ENCODE measurements at regions not wholly inside any gene's neighbourhood (a gene's known extent, or its start where the extent isn't known, plus 50 kb on each side); places are given as distances from the start of the nearest gene placed in this dataset.

GRCh38 chr16:51034481-51035109 lies 116.5 kb downstream of the SALL1 start:
- no peak for DNase-seq

- DNase-seq = no peak
Observed at GRCh38 chr16:51031598-51031997, 119.5 kb downstream of the SALL1 start.

GRCh38 chr16:51030516-51030915 lies 120.6 kb downstream of the SALL1 start:
- DNase-seq = no peak

- no peak for DNase-seq
Observed at GRCh38 chr16:51025588-51026290, 125.3 kb downstream of the SALL1 start.

GRCh38 chr16:51024703-51025102 lies 126.4 kb downstream of the SALL1 start:
- DNase-seq = no peak

GRCh38 chr16:51022955-51023354 lies 128.1 kb downstream of the SALL1 start:
- no peak for DNase-seq

- no peak for DNase-seq
Observed at GRCh38 chr16:51019617-51020016, 131.5 kb downstream of the SALL1 start.

GRCh38 chr16:51017969-51018368 lies 133.1 kb downstream of the SALL1 start:
- DNase-seq = no peak

- no peak for DNase-seq
Observed at GRCh38 chr16:51012396-51012795, 138.7 kb downstream of the SALL1 start.

GRCh38 chr16:51010817-51011216 lies 140.3 kb downstream of the SALL1 start:
- no peak for DNase-seq

GRCh38 chr16:51009813-51010212 lies 141.3 kb downstream of the SALL1 start:
- DNase-seq = no peak

- no peak for DNase-seq
Observed at GRCh38 chr16:51009359-51009758, 141.7 kb downstream of the SALL1 start.

GRCh38 chr16:51008607-51009006 lies 142.5 kb downstream of the SALL1 start:
- DNase-seq = no peak

GRCh38 chr16:51008037-51008436 lies 143.0 kb downstream of the SALL1 start:
- no peak for DNase-seq

GRCh38 chr16:51003850-51004566 lies 147.1 kb downstream of the SALL1 start:
- no peak for DNase-seq

GRCh38 chr16:51002881-51003490 lies 148.1 kb downstream of the SALL1 start:
- DNase-seq = no peak

GRCh38 chr16:50999181-50999580 lies 151.9 kb downstream of the SALL1 start:
- no peak for DNase-seq

GRCh38 chr16:50998411-50998810 lies 152.7 kb downstream of the SALL1 start:
- DNase-seq = no peak

GRCh38 chr16:50997679-50998078 lies 153.4 kb downstream of the SALL1 start:
- no peak for DNase-seq

- no peak for DNase-seq
Observed at GRCh38 chr16:50996830-50997186, 154.3 kb downstream of the SALL1 start.

- DNase-seq = no peak
Observed at GRCh38 chr16:50996166-50996829, 154.8 kb downstream of the SALL1 start.

GRCh38 chr16:50994995-50995394 lies 156.1 kb downstream of the SALL1 start:
- DNase-seq = no peak

- DNase-seq = no peak
Observed at GRCh38 chr16:50992350-50993032, 158.6 kb downstream of the SALL1 start.

Measured in CD4-positive, alpha-beta T cell treated with Interleukin-12 subunit alpha and Interleukin-12 subunit beta, for 1 hour (primary cell).